ENCODE measurements at regions not wholly inside any gene's neighbourhood (a gene's known extent, or its start where the extent isn't known, plus 50 kb on each side); places are given as distances from the start of the nearest gene placed in this dataset.

- no peak for FAIRE-seq
These were observed 315.5 kb upstream of the BOD1L1 start for GRCh38 chr4:13942977-13943376.

DNA sequence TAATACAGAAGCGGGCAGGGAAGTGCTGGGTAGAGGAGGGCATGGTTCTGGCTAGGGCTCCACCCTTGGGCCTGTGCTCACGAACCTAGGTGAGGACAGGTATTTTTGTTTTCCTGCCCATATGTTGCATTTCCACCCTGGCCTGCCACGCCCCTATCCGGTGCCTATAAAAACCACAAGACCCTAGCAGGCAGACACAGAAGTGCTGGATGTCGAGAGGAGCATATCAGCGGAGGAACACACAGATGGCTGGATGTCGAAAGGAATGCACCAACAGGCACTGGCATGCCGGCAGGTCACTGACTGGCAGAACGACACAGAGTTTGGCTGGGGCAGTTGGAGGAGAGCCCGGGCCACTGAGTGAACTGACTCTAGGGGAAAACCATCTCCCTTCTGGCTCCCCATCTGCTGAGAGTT, 316.6 kb upstream of the BOD1L1 start:
- no peak for FAIRE-seq

DNA sequence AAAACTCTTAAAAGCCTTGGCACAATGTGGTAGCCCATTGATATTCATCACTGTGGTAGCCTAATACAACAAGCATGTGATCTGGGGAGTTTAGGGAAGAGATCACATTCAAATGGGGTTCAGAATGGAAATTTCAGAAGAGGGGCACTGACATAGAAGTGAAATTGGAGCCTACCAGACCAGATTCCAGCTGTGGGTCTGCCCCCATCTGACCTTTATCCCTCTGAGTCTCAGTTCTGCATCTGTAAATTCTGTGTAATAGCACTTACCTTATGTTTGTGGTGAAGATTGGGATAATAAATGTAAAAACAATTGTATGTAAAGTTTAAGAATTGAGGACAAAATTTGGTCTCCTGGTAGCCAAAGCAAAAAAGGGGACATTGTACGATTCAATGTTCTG, 320.4 kb upstream of the BOD1L1 start:
- no peak for FAIRE-seq

DNA sequence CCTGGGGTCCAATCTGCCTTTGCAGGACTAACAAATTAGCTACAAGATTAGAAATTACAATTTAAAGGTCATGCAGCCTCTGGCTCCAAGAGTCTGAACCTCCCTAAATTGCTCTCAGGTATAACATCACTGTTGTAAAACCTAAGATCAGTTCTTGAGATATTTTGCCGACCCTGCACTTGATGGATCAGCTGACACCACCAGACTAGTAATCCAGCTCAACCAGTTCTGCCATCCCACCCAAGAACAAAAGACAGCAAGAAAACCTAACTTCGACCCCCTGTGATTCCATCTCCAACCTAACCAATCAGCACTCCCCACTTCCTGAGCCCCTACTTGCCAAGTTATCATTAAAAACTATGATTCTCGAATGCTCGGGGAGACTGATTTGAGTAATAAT, 323.0 kb upstream of the BOD1L1 start:
- FAIRE-seq, result no peak

- no peak for FAIRE-seq
These were observed 325.6 kb upstream of the BOD1L1 start for GRCh38 chr4:13953083-13953482.

DNA sequence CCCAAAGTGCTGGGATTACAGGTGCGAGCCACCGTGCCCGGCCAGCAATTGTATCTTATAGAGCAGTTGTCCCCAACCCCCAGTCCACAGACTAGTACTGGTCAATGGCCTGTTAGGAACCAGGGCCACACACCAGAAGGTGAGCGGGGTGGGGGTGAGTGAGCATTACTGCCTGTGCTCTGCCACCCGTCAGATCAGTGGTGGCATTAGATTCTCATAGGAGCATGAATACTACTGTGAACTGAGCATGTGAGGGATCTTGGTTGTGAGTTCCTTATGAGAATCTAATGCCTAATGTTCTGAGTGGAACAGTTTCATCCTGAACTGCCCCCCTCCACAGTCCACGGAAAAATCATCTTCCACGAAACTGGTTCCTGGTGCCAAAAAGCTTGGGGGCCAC, 328.0 kb upstream of the BOD1L1 start:
- no peak for FAIRE-seq

GRCh38 chr4:13956947-13957346, 329.4 kb upstream of the BOD1L1 start:
- FAIRE-seq, result no peak

DNA sequence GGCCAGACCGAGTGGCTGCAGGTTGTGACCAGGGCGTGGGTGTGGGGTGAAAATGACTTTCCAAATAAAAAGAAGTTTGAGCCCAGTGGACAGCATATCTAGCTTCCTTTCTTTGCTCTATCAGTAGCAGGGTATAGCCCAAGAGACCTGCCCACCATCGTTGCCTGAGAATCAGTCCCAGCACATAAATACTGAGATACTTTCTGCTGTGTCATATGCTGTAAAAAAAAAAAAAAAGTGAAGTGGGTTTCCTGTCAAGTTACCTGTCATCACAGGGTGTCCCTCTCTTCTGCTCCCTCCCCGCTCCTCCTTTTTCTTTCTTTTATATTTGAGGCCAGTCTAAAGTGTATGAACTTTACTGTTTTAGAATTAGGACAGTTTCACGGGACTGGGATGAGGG, 330.3 kb upstream of the BOD1L1 start:
- no peak for FAIRE-seq

DNA sequence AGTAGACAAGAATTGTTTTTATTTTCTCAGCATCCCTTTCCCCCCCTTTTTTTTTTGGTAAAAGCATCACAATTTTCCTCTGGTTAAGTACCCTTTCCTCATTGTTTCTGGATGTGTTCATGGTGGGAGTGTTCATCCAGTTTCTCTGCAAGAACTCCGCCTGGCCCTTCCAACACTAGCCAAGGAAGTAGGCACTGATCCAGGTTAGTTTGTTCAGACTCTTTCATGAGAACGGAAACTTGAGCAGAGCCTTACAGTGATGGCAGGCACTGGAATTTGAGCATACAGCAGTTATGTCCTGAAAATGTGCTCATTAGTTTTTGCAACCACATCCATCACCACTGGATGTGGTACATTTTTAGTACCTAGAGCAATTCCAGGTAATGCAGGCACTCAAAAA, 336.1 kb upstream of the BOD1L1 start:
- FAIRE-seq, result no peak

DNA sequence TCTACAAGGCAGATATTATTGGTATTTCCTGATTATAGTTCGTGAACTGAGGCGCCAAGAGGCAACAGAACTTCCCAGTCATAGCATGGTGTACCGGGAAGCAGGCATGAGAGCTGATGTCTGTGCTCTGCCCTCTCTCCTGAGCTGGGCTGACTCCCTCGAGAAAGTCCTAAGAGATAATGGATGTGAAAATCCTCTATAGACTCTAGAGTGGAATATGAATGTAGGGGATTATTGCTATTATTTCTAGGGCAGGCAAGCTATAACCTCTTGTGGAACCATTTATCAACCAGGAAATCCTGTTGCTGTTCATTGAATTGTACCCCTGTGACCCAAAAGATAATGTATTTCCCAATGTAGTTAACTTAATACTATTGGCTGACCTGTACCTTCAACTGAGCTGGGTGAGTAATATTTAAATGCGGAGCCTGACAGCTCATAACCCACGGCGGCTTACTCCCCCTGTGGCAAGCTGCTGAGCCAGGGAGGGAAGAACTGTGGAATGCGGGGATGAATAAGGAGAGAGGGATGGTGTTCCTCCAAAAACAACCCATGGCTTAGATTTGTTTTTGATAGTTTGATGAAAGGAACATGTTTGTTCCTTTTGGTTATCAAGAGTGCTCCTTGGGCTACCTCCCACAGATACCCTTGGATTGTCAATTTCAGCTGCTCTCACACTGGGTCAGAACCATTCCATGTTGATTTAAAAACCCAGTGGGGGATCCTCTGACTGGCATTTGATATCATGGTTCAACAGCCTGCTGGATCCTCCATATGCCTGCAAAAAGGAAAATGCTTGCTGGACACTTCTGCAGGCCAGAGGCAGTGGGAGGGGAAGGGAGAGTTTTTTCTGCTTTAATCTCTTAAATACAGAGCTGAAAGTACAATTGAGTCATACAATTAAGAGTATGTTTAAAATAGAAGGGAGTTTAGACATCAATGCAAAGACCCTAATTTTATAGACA, 339.0 kb upstream of the BOD1L1 start:
- FAIRE-seq, result no peak

- FAIRE-seq, result no peak
These were observed 341.2 kb upstream of the BOD1L1 start for GRCh38 chr4:13968723-13969122.

DNA sequence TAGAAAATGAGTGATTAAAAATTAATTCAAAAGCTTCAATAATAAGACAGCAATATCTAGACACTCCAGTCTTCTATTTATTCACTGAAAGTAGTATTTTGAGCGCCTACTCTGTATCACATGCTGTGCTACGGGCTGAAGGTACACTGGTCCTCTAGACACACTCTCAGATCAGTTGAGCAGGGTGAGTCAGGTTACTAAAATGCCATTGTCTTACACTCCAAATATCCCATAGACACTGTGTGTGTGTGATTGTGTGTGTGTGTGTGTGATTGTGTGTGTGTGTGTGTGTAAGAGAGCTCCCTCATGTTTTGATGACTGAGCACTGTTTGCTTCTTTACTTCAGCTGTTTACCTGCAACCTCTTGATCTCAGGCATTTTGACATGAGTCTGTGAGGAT, 342.8 kb upstream of the BOD1L1 start:
- no peak for FAIRE-seq

- no peak for FAIRE-seq
These were observed 350.2 kb upstream of the BOD1L1 start for GRCh38 chr4:13977746-13978145.

DNA sequence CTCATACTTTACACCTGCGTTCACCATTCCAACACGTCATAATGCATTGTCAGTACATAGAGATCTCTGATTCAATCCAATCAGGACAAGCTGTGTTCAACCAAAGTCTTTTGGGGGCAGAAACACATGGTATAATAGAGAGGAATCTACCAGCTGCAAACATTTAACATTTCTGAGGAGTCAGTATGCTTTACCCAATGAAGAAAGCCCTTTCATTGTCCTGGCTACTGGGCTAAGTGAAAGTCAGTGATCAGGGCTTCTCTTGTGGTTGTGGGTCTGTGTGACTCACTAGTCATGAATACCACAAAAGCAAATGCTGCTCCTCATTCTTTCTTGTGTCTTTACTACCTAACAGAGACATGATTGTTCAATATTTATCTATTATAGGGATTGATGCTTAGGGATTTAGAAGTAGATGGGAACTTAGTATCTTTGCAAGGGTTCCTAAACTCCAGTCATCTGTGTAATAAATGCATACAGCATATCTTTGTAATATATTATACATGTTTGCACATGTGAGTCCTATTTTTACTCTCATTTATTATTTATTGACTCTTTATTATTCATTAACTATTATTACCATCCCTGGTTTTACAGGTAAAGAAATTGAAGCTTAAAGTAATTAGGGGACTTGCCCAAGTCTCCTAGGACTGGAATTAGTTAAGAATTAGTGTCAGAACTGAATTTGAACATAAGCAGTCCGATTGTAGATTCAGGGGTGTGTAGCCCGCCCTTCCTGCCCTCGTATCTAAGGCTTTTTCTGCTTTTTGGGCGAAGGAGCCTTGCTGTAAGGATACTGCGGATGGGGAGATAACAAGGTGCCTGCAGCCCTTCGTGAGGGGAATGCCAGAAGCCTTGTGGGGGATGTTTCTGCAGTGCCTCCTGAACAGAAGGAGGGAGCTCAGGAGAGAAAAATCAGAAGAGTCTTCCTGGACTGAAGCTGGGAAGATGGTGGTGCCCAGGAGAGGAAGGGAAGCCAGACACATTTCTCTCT, 353.1 kb upstream of the BOD1L1 start:
- no peak for FAIRE-seq

DNA sequence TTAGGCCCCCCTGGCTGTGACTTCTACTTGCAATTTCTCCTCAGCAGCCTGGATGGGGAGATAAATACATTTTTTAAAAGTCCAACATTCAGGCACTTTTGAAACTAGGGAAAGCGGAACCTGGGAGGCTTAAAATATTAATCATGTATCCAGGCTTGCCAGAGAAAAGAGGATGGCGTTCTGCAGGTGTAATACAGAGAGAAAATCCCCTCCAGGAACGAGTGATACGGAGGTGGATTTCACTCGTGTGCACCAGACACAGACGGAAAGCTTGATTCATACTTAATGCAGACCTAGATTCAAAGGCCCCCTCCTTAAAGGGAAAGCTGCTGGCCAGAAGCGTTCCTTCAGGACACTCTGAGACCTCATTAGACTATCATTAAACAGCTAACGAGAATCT, 354.0 kb upstream of the BOD1L1 start:
- no peak for FAIRE-seq

GRCh38 chr4:13982010-13982409, 354.5 kb upstream of the BOD1L1 start:
- no peak for FAIRE-seq

- no peak for FAIRE-seq
These were observed 355.8 kb upstream of the BOD1L1 start for GRCh38 chr4:13983189-13983790.

GRCh38 chr4:13984991-13985800, 357.7 kb upstream of the BOD1L1 start:
- no peak for FAIRE-seq

DNA sequence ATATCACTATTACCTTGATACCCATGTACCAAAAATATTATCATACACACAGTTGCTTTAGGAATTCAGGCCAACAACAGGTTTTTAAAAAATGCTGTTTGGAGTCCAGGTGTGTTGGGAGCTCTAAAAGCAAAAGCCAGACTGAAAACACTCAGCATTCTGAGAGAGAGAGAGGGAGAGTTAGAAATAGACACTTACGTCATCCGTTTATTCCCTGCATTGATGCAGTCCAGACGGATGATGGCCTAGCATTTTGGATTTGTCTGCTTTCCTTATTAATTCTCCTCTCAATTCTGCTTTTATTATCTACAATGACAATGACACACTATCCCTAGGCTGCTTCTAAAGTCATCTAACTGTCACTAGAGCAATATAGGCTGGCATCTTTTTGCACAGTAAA, 358.3 kb upstream of the BOD1L1 start:
- no peak for FAIRE-seq

GRCh38 chr4:13986548-13986947, 359.0 kb upstream of the BOD1L1 start:
- no peak for FAIRE-seq

- FAIRE-seq, result no peak
These were observed 361.1 kb upstream of the BOD1L1 start for GRCh38 chr4:13988353-13989305.

Data from endometrium (tissue), 2 donors.